Loucy (cell line): ENCODE measurements at regions not wholly inside any gene's neighbourhood (a gene's known extent, or its start where the extent isn't known, plus 50 kb on each side); places are given as distances from the start of the nearest gene placed in this dataset.

ENCODE experiments used
- H2AFZ ChIP-seq: fragments of 200-600 bp; sonication (generic); 2 replicates; pipeline ENCODE4 v1.6.0; 2016; ENCODE audit warnings: antibody characterized with exemption, mild to moderate bottlenecking, low read length, moderate library complexity
- H3F3A ChIP-seq: fragments of 200-600 bp; 2 replicates; pipeline ENCODE4 v1.6.0; 2016; ENCODE audit warnings: antibody characterized with exemption, low read depth, mild to moderate bottlenecking
- H3K27me3 ChIP-seq: fragments of 200-600 bp; sonication (generic); 2 replicates; pipeline ENCODE4 v1.6.1; 2014; ENCODE audit warnings: low read length, mild to moderate bottlenecking; ENCODE audit not compliant: insufficient read depth, poor library complexity, severe bottlenecking
- H3K36me3 ChIP-seq: fragments of 200-600 bp; sonication (generic); 2 replicates; pipeline ENCODE4 v1.6.1; 2016; ENCODE audit warnings: low read length; ENCODE audit not compliant: insufficient read depth
- H3K4me1 ChIP-seq: fragments of 200-600 bp; sonication (generic); 2 replicates; pipeline ENCODE4 v1.5.1; 2014; ENCODE audit warnings: low read length, mild to moderate bottlenecking; ENCODE audit not compliant: insufficient read depth, poor library complexity, severe bottlenecking
- H3K4me2 ChIP-seq: fragments of 200-600 bp; sonication (generic); 2 replicates; pipeline ENCODE4 v1.6.0; 2014; ENCODE audit warnings: antibody characterized with exemption, low read length, low read depth, mild to moderate bottlenecking; ENCODE audit not compliant: poor library complexity, severe bottlenecking
- H3K4me3 ChIP-seq: fragments of 200-600 bp; sonication (generic); 2 replicates; pipeline ENCODE4 v1.5.1; 2014; ENCODE audit warnings: low read length, mild to moderate bottlenecking, mixed read lengths; ENCODE audit not compliant: poor library complexity, severe bottlenecking
- H3K79me2 ChIP-seq: fragments of 200-600 bp; sonication (generic); 2 replicates; pipeline ENCODE4 v1.6.1; 2014; ENCODE audit warnings: low read length; ENCODE audit not compliant: insufficient read depth
- H3K9ac ChIP-seq: fragments of 200-600 bp; sonication (generic); 2 replicates; pipeline ENCODE4 v1.6.0; 2014; ENCODE audit warnings: mild to moderate bottlenecking, low read depth, low read length, moderate library complexity; ENCODE audit not compliant: poor library complexity, severe bottlenecking
- H3K9me2 ChIP-seq: fragments of 200-600 bp; sonication (generic); replicated peaks from 2 replicates; pipeline ENCODE4 v1.6.1; 2016; ENCODE audit warnings: low read depth, low read length, mixed read lengths
- H3K9me3 ChIP-seq: fragments of 200-600 bp; sonication (generic); 2 replicates; pipeline ENCODE4 v1.6.1; 2014; ENCODE audit warnings: mild to moderate bottlenecking, antibody characterized with exemption, low read length, low read depth; ENCODE audit not compliant: insufficient read depth
- H4K20me1 ChIP-seq: fragments of 200-600 bp; sonication (generic); 2 replicates; pipeline ENCODE4 v1.6.0; 2014; ENCODE audit warnings: antibody characterized with exemption, low read length, mild to moderate bottlenecking; ENCODE audit not compliant: insufficient read depth, poor library complexity, severe bottlenecking
- CTCF ChIP-seq: fragments of 200-600 bp; sonication (generic); conservative IDR thresholded peaks from 2 replicates; pipeline ENCODE4 v1.5.1; 2014; ENCODE audit warnings: mild to moderate bottlenecking, antibody characterized with exemption, low read length
- EZH2phosphoT487 ChIP-seq: fragments of 200-600 bp; IDR thresholded peaks from 2 replicates; pipeline ENCODE4 v1.6.1; 2018; ENCODE audit warnings: antibody characterized with exemption, mild to moderate bottlenecking, moderate library complexity, borderline replicate concordance

- TF ChIP-seq CTCF, result no peak
- no peak for TF ChIP-seq EZH2phosphoT487
- Histone ChIP-seq H3K79me2 (no peaks in the 10 kb centered on the region), H4K20me1 (no peaks in the 10 kb centered on the region), H3K9ac (no peak overlapping the region), H2AFZ (no peak overlapping the region), H3K36me3 (no peaks in the 10 kb centered on the region), H3K4me2 (no peak overlapping the region), H3K4me1 (no peaks in the 10 kb centered on the region), H3K9me2 (no peaks in the 10 kb centered on the region), H3K27me3 (no peaks in the 10 kb centered on the region), H3K9me3 (no peaks in the 10 kb centered on the region), H3F3A (no peaks in the 10 kb centered on the region), H3K4me3 (no peak overlapping the region)
Observed at GRCh38 chr16:6856578-6856977, 476.1 kb upstream of the RBFOX1 start.

- H3K27me3 ChIP-seq, result no peaks in the 10 kb centered on the region
- H2AFZ ChIP-seq, result no peak overlapping the region
Observed at GRCh38 chr16:6853565-6853964, 479.1 kb upstream of the RBFOX1 start.

GRCh38 chr16:6852643-6853225, 479.9 kb upstream of the RBFOX1 start:
- H3K4me3 ChIP-seq, result no peak overlapping the region
- H3K4me2 ChIP-seq, result no peak overlapping the region
- no peak overlapping the region for H3K9ac ChIP-seq
- no peaks in the 10 kb centered on the region for H3K36me3 ChIP-seq
- no peaks in the 10 kb centered on the region for H3F3A ChIP-seq
- no peak overlapping the region for H2AFZ ChIP-seq
- no peaks in the 10 kb centered on the region for H3K27me3 ChIP-seq
- H3K9me3 ChIP-seq, result no peaks in the 10 kb centered on the region
- H3K4me1 ChIP-seq, result no peaks in the 10 kb centered on the region
- no peaks in the 10 kb centered on the region for H3K79me2 ChIP-seq
- no peaks in the 10 kb centered on the region for H3K9me2 ChIP-seq
- TF ChIP-seq CTCF, result no peak
- H4K20me1 ChIP-seq, result no peaks in the 10 kb centered on the region

More at GRCh38 chr16:6853565-6853964, 479.1 kb upstream of the RBFOX1 start:
- Histone ChIP-seq H3K9me2 (no peaks in the 10 kb centered on the region), H3F3A (no peaks in the 10 kb centered on the region), H3K79me2 (no peaks in the 10 kb centered on the region), H4K20me1 (no peaks in the 10 kb centered on the region), H3K36me3 (no peaks in the 10 kb centered on the region), H3K4me1 (no peaks in the 10 kb centered on the region), H3K9me3 (no peaks in the 10 kb centered on the region), H3K9ac (no peak overlapping the region), H3K4me2 (no peak overlapping the region), H3K4me3 (no peak overlapping the region)
- TF ChIP-seq EZH2phosphoT487 (no peak), CTCF (no peak)
